Ectodermal cell (in vitro differentiated cells): ENCODE measurements at regions not wholly inside any gene's neighbourhood (a gene's known extent, or its start where the extent isn't known, plus 50 kb on each side); places are given as distances from the start of the nearest gene placed in this dataset.

Experiments used
- H3K27ac ChIP-seq: 2 replicates; pipeline ENCODE4 v1.7.0; 2013; ENCODE audit warnings: mild to moderate bottlenecking, low read depth, low read length; ENCODE audit not compliant: insufficient read depth, poor library complexity, severe bottlenecking
- H3K27me3 ChIP-seq: 2 replicates; pipeline ENCODE4 v1.7.0; 2013; ENCODE audit warnings: mild to moderate bottlenecking, low read length; ENCODE audit not compliant: insufficient read depth, control insufficient read depth, poor library complexity, severe bottlenecking
- H3K36me3 ChIP-seq: one replicate; pipeline ENCODE4 v1.7.0; 2013; ENCODE audit warnings: low read length; ENCODE audit not compliant: control insufficient read depth, insufficient read depth
- H3K4me1 ChIP-seq: one replicate; pipeline ENCODE4 v1.7.0; 2013; ENCODE audit warnings: low read length; ENCODE audit not compliant: control insufficient read depth, insufficient read depth
- H3K4me3 ChIP-seq: 2 replicates; pipeline ENCODE4 v1.7.0; 2013; ENCODE audit warnings: low read depth, low read length, control low read depth; ENCODE audit not compliant: insufficient read depth
- H3K9me3 ChIP-seq: 2 replicates; pipeline ENCODE4 v1.7.0; 2013; ENCODE audit warnings: mild to moderate bottlenecking, low read length, moderate library complexity; ENCODE audit not compliant: control insufficient read depth
- WGBS, 2 experiments: methylation state at CpG; one replicate each; pipeline ENCODE4 v1.1.7; 2013; ENCODE audit warnings: missing lambda C conversion rate in 2 of 2; 5-methylcytosine and 5-hydroxymethylcytosine counted together

DNA sequence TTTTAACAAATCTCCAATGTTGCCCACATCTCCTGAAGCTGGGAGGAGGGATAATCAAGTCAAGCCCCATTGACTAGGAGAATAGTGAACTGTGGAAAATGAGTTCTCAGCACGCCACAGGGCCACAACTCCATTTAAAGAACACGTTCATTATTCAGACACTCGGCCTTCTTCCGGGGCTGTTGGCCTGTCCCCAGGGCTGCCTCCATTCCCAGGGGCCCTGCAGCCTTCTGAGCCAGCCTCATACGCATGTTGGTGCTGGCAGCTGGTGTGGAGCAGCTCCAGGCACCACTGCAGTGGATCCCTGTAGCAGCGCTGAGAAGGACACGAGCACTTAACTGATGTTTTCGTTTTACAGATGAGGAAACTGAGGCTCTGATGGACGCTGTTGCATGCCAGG, 87.5 kb upstream of the RCN1 start:
- 91 to 92% methylated on average over 9 of the region's 9 CpGs for WGBS, 2 experiments
- no peaks in the 10 kb centered on the region for H3K4me1 ChIP-seq
- H3K27me3 ChIP-seq, result no peaks in the 10 kb centered on the region
- H3K27ac ChIP-seq, result no peak overlapping the region
- no peaks in the 10 kb centered on the region for H3K9me3 ChIP-seq
- no peaks in the 10 kb centered on the region for H3K36me3 ChIP-seq
- no peak overlapping the region for H3K4me3 ChIP-seq

DNA sequence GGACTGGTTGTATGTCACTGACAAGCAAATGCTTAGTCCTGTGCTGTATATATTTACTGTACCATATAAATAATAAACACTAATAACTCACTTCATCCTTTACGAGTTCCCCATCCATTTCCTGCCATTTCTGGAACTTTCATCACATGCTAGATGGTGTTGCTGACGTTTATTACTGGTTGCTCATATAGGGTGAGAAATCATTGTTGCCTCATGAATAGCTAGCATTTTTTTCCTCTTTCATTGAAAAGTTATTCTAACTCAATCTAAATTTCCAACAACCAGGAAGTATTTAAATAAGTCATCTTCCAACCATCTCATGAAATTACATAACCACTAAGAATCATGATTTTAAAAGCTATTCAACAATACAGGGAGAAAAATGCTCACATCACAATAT, 88.6 kb upstream of the RCN1 start:
- no peaks in the 10 kb centered on the region for H3K9me3 ChIP-seq
- H3K27ac ChIP-seq, result no peak overlapping the region
- H3K4me1 ChIP-seq, result no peaks in the 10 kb centered on the region
- no peaks in the 10 kb centered on the region for H3K36me3 ChIP-seq
- no peaks in the 10 kb centered on the region for H3K27me3 ChIP-seq
- whole genome bisulfite sequencing, 2 experiments, result 90 to 95% methylated on average over 2 of the region's 2 CpGs
- H3K4me3 ChIP-seq, result no peak overlapping the region

DNA sequence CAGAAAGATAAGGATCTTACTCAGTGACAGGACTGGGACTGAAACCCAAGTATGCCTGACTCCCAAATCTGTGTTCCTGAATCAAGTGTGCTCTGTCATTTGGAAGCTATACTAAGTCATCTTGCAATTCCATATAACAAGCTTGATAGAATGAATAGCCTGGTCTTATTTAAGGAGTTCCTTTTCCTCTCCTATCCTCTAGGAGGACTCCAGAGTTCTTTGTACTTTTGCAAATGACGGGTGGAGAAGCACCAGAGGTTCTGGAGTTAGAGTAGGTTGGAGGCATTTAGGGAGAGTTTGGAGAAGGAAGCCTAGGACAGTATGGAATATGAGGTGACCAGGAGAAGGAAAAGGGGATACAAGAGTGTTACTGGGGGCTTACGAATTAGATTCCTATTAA, 92.9 kb upstream of the RCN1 start:
- Histone ChIP-seq H3K4me3 (no peak overlapping the region), H3K4me1 (no peaks in the 10 kb centered on the region), H3K27me3 (no peaks in the 10 kb centered on the region), H3K36me3 (no peaks in the 10 kb centered on the region), H3K9me3 (no peaks in the 10 kb centered on the region), H3K27ac (no peak overlapping the region)
- 78 to 88% methylated on average over 2 of the region's 2 CpGs for WGBS, 2 experiments

DNA sequence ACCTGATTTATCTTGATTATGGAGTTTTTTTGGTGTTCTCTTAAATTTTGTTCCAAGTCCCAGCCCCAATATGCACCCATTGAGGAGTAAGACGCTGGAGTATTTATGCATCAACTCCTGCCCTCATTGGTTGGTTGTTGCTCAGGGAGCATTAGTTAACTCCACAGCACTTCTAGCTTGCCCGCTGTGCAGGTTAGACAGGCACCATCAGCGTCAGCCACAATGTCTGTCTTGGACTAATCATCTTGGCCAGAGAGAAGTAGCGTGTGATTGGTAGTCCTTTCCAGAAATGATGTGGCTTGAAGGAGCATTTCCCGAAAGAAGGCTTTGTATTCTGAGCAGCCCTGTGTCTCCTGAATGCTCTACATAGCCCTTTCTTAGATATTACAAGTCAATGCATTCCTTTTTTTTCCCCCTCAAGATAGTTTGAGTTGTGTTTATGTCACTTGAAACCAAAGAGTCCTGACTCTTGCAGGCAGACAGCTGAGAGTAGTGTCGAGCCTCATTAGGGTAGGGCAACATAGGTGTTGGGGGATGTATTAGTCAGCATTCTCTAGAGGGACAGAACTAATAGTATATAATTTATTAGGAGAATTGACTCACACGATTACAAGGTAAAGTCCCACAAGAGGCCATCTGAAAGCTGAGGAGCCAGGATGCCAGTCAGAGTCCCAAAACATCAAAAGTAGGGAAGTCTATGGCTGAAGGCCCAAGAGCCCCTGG, 94.6 kb upstream of the RCN1 start:
- WGBS, 2 experiments, result 91% methylated on average over 7 of the region's 7 CpGs
- H3K27ac ChIP-seq, result no peak overlapping the region
- no peaks in the 10 kb centered on the region for H3K36me3 ChIP-seq
- no peak overlapping the region for H3K4me3 ChIP-seq
- no peaks in the 10 kb centered on the region for H3K4me1 ChIP-seq
- no peaks in the 10 kb centered on the region for H3K9me3 ChIP-seq
- no peaks in the 10 kb centered on the region for H3K27me3 ChIP-seq

DNA sequence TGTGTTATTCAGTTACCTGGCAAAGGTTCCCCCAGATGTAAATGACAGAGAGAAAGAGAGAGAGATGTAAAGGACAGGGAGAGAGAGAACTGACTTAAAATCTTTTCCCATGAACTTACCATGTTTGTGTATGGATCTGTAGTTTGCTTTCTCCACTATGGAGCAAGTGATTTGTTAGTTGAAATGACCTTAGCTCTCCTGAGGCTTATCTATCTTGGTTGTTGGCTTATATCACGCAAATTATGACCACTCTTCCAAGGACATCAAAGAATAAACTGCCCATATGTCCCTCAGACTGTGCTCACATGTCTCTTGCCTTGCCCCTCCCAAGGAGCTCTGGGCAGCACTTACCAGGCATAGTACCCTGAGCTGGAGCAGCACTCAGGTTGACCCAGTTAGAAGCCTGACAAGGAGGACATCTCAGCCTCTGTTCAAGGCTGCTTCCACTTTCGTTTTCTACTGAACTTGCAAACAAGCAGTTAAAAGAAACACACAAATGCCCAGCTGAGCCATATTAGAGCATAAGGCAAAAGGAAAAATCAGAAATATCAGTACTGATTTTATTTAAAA, 95.3 kb upstream of the RCN1 start:
- H3K4me3 ChIP-seq, result no peak overlapping the region
- H3K27me3 ChIP-seq, result no peaks in the 10 kb centered on the region
- WGBS, 2 experiments, result 86 to 90% methylated on average over 2 of the region's 2 CpGs
- H3K27ac ChIP-seq, result no peak overlapping the region
- no peaks in the 10 kb centered on the region for H3K4me1 ChIP-seq
- H3K36me3 ChIP-seq, result no peaks in the 10 kb centered on the region
- H3K9me3 ChIP-seq, result no peaks in the 10 kb centered on the region

DNA sequence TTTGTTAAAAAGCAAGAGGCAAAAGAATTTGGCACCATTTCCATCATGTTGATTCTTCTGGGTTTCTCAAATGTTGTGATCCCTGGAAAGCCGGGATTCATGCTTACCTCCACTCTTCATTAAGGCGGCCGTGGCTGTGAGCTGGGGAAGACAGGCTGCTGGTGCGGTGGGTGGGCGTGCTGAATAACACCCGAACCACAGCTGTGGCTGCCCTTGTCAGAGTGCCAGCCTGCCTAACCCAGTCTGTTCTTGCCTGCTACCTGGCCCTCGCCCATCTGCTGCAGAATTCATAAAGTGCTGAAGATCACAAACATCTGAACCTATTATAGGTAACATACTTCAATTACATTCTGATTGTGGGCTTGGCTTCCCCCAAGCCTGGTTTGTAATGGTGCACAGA, 95.8 kb upstream of the RCN1 start:
- H3K4me3 ChIP-seq, result no peak overlapping the region
- H3K4me1 ChIP-seq, result no peaks in the 10 kb centered on the region
- H3K27ac ChIP-seq, result no peak overlapping the region
- no peaks in the 10 kb centered on the region for H3K36me3 ChIP-seq
- 91 to 92% methylated on average over 7 of the region's 7 CpGs for WGBS, 2 experiments
- no peaks in the 10 kb centered on the region for H3K9me3 ChIP-seq
- no peaks in the 10 kb centered on the region for H3K27me3 ChIP-seq

DNA sequence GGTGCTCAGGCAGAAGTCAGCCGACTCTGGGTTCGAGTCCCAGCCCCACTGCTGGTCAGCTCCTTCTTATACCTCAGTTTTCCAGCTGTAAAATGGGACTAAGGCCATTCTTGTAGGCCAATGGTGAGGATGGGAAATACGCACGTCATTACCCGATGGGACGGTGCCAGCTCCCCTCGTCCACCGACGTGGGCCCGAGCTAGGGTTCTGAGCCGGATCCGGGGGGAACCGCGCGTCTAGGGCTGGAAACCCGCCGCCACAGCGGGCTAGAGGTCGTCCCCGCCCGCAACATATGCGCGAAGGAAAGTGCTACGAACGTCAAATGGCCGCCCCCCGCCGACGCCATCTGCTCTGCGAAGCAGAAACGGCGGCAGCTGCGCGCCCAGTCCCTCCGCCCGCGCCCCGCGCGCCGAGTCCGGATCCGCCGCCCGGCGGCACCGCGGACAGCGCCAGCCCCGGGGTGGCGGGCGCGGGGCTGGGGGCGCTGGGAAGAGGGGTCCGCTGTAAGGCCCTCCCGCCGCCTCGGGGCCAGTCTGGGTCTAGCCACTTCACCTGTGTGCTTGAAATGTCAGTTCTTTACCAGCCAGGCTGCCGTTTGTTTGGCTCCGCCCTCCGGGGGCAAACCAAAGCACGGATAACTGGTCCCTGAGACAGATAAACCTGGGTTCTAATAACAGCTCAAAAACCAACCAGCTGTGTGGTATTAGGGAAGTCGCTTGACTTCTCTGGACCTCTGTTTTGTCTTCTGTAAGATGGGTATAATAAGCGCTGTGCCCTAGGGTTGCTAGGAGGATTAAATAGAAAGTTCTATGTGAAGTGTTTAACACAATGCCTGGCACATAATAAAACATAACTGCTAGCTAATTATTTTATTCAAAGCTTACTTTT, 103.5 kb upstream of the RCN1 start:
- Histone ChIP-seq H3K27ac (no peak overlapping the region), H3K9me3 (no peaks in the 10 kb centered on the region), H3K4me3 (peak overlapping the region; percentile 28), H3K27me3 (peaks cover 23% of the 10 kb centered on the region), H3K36me3 (no peaks in the 10 kb centered on the region), H3K4me1 (no peaks in the 10 kb centered on the region)
- WGBS, 2 experiments, result 13 to 14% methylated on average over 64 of the region's 64 CpGs

DNA sequence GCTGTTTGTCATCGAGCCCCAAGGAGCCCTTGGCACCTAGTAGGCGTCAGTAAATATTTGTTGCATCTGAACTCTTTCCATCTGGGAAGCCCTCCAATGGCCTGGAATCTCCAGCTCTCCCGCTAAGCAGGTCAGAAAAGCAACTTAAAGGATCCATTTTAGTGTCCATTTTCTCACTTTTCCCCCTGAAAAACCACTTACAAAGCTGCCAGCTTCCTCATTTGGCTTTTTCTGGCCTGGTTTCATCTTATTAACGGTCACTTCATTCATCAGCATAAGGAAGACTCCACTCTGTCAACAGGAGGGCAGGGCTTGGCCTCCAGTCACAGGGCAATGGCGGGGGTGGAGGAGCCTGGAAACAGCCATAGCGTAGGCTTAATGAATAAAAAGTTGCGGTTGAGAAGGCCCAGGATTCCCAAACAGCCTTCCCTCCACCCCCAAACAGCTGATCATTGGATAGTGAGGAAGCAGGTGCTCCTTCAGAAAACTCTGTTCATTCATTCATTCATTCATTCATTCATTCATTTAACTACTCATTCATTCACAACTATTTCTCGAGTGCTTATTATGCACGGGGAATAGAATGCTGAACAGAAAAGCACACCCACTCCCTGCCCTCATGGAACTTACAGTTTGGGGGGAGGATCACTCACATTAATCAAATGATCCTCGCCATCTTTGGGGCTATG, 104.5 kb upstream of the RCN1 start:
- Histone ChIP-seq H3K36me3 (no peaks in the 10 kb centered on the region), H3K9me3 (no peaks in the 10 kb centered on the region), H3K4me1 (no peaks in the 10 kb centered on the region), H3K27ac (no peak overlapping the region), H3K27me3 (peaks cover 23% of the 10 kb centered on the region), H3K4me3 (no peak overlapping the region)
- WGBS, 2 experiments, result 90 to 92% methylated on average over 10 of the region's 10 CpGs

DNA sequence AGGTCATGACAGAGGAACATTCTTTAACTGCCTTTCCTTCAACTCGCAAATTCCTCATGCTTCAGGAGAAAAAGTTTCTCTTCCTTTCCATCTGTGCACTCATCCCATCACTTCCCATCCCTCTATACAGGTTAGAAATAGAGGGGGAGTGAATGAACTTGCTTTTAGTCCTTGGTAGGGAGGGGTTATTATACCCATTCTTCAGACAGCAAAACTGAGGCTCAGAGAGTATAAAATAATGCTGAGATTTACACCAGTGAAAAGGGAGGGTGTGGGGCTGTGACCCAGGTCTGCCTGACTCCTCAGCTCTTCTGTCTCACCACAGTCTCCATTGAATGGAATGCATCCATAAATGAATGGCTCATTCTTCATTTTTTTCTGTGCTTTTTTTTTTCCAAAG, 109.4 kb upstream of the RCN1 start:
- H3K36me3 ChIP-seq, result no peaks in the 10 kb centered on the region
- H3K9me3 ChIP-seq, result no peaks in the 10 kb centered on the region
- no peaks in the 10 kb centered on the region for H3K27me3 ChIP-seq
- no peaks in the 10 kb centered on the region for H3K4me1 ChIP-seq
- H3K27ac ChIP-seq, result no peak overlapping the region
- H3K4me3 ChIP-seq, result no peak overlapping the region
- 88 to 94% methylated on average over 1 of the region's 1 CpG for WGBS, 2 experiments

DNA sequence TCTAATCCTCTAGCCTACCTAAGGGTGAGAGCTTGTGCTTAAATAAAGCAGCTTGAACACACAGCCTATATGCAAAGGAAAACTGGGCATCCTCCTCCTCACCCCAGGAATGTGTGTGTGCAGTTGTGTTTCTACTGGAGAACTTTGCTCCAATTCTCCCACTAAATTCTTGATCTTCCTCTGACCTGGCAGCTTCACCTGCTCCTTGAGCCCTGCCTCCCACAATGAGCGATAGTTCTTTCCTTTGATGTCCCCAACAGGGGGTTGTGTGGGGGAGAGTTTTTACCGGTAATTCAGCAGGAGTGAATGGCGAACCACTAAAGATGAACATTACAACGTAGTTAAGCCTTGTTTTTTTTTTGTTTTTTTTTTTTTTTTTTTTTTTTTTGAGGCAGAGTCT, 113.5 kb upstream of the RCN1 start:
- no peaks in the 10 kb centered on the region for H3K36me3 ChIP-seq
- 39 to 47% methylated on average over 3 to 4 of the region's 4 CpGs for WGBS, 2 experiments
- H3K27me3 ChIP-seq, result no peaks in the 10 kb centered on the region
- no peaks in the 10 kb centered on the region for H3K4me1 ChIP-seq
- no peak overlapping the region for H3K4me3 ChIP-seq
- no peaks in the 10 kb centered on the region for H3K9me3 ChIP-seq
- no peak overlapping the region for H3K27ac ChIP-seq
